GM13976 (cell line): ENCODE measurements at regions not wholly inside any gene's neighbourhood (a gene's known extent, or its start where the extent isn't known, plus 50 kb on each side); places are given as distances from the start of the nearest gene placed in this dataset.

Experiments
- DNase-seq: peaks from one replicate; pipeline ENCODE4 v3.0.0; 2012; ENCODE audit warnings: low spot score
- in situ Hi-C: fragments of 300-500 bp; cut with MboI; formaldehyde crosslinking; loops from one replicate; pipeline ENCODE4 v1.12.0; 2022; ENCODE audit warnings: low sequenced_read_pairs, mixed read lengths, inconsistent platforms; ENCODE audit not compliant: unreplicated experiment
- TF ChIP-seq, protein P1 (sequence below): IDR thresholded peaks from 2 replicates; pipeline ENCODE4 v1.5.1; 2012; ENCODE audit warnings: borderline replicate concordance, mild to moderate bottlenecking; ENCODE audit not compliant: insufficient read depth; ENCODE audit errors: extremely low read depth, missing control alignments, control extremely low read depth

DNA sequence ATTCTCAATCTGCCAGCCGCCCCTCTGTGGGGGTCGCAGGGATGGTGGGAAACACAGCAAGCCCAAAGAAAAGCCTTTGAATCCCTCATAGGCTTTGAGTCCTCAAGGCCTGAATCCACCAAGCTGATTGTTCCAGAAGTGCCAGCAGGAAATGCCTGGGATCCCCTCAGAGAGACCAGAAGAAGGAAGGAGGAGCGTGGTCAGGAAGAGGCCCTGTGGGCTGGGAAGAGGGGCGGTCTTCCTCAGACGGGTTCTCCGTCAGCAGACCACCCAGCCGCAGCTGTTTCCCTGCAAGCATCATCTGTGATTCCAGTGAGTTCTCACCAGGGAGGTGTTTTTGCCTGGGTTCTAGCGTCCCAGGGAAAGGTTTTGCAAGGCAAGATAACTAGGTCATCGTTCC lies 190.0 kb upstream of the KLF6 start:
- no peak for DNase-seq
- TF ChIP-seq, protein P1, sequence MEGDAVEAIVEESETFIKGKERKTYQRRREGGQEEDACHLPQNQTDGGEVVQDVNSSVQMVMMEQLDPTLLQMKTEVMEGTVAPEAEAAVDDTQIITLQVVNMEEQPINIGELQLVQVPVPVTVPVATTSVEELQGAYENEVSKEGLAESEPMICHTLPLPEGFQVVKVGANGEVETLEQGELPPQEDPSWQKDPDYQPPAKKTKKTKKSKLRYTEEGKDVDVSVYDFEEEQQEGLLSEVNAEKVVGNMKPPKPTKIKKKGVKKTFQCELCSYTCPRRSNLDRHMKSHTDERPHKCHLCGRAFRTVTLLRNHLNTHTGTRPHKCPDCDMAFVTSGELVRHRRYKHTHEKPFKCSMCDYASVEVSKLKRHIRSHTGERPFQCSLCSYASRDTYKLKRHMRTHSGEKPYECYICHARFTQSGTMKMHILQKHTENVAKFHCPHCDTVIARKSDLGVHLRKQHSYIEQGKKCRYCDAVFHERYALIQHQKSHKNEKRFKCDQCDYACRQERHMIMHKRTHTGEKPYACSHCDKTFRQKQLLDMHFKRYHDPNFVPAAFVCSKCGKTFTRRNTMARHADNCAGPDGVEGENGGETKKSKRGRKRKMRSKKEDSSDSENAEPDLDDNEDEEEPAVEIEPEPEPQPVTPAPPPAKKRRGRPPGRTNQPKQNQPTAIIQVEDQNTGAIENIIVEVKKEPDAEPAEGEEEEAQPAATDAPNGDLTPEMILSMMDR = no peak
- in situ Hi-C loops = no loop called here

- DNase-seq = no peak
- in situ Hi-C loops = no loop called here
- TF ChIP-seq, protein P1 = no peak
Observed at GRCh38 chr10:3972460-3973301, 187.7 kb upstream of the KLF6 start.

GRCh38 chr10:3971713-3972112 lies 186.7 kb upstream of the KLF6 start:
- TF ChIP-seq, protein P1 = no peak
- in situ Hi-C loops = no loop called here
- no peak for DNase-seq

DNA sequence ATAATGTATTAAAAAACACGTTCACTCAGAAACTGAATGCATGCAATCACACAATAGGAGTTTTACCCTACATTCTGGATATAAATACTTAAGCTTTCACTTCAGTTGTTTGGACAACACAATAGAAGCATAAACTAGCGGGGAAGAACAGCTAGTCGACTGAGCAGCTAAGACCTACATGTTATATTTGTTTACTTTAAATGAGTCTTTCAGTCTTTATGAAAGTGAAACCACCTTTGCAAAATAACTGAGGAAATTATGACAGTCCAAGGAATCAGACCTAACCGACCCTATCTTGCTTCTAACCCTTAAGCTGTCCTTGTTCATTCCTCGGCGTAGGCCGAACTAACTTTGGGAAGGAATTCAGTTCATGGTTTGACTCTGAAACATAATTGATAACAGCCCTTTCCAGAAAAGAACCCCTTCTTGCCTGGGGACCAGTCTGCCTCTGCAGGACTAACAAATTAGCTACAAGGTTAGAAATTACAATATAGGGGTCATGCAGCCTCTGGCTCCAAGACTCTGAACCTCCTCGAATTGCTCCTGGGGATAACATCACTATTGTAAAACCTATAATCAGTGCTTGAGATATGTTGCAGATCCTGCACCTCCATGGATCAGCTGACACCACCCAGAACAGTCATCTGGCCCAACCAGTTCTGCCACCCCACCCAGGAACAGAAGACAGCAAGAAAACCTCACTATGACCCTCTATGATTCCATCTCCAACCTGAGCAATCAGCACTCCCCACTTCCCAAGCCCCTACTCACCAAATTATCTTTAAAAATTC lies 185.1 kb upstream of the KLF6 start:
- TF ChIP-seq, protein P1 = no peak
- DNase-seq = no peak
- in situ Hi-C loops = no loop called here

DNA sequence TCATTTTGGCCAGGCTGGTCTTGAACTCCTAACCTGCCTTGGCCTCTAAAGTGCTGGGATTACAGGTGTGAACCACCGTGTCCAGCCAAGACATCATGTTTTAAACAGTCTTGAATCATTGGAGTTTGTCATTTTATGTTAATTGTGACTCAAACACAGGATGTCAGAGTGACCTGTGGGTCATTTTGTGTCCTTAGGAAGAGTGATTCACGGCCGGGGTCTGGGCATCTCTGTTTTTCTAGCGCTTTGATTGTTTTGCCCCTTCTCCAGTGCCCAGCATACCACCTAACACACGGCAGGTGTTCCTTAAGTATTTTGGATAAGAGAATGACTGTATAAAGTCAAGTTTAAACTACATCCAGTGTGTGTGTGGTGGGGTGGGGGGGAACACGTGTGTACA lies 183.7 kb upstream of the KLF6 start:
- in situ Hi-C loops = no loop called here
- DNase-seq = no peak
- TF ChIP-seq, protein P1 = no peak

DNA sequence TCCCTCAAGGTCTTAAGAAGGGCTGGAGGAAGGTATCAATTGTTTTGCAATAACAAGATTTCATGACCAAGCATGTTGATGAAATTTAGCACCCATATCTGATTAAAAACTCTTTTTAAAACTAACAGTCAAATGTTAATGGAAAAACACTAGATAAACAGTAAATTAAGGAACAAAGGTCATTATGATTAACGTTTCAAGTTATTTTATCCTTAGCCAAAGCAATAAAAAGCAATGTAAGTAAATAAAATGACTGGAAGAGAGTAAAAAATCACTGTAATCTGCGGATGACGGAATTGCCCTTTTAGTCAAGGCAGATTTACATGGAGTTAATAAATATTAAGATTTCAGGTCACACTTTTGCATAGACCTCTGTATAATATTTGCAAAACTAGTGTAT lies 179.5 kb upstream of the KLF6 start:
- TF ChIP-seq, protein P1 = no peak
- in situ Hi-C loops = no loop called here
- no peak for DNase-seq
